NCI-H446 treated with DMSO at 0.1 percent for 48 hours (cell line): ENCODE measurements at regions not wholly inside any gene's neighbourhood (a gene's known extent, or its start where the extent isn't known, plus 50 kb on each side); places are given as distances from the start of the nearest gene placed in this dataset.
A peak's percentile ranks its signal among the peaks of the same experiment; 100 is the strongest.

ENCODE experiments used
- DNase-seq: peaks from one replicate; lab custom pipeline; 2025; lab: John Stamatoyannopoulos, UW

- DNase-seq = no peak
Measured at GRCh38 chr17:71398800-71399219, 722.0 kb upstream of the SOX9 start.

- no peak for DNase-seq
Measured at GRCh38 chr17:71399221-71399620, 721.6 kb upstream of the SOX9 start.

- no peak for DNase-seq
Measured at GRCh38 chr17:71399649-71400048, 721.2 kb upstream of the SOX9 start.

- DNase-seq = no peak
Measured at GRCh38 chr17:71402007-71402406, 718.8 kb upstream of the SOX9 start.

DNA sequence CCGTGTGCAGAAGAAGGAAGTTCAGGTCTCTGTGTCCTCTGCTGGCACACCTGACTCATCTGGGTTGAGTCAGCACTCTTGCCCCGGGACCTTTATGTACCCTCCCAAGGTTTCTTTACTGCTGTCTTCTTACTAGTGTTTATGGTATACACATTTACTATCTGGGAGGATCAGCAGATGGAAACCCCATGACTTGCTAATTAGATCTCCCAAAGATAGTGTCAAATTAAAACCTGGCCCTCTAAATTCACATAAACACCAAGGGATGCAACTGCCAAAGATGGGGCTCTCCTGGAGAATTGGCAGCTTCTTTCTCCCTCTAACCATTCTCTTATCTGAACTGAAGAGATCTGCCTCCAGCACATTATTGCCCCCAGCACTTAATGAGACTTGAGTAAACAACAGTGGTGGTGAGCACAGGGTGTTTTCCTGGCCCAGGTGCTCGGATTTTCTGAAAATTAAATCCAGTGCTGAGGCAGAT is 718.1 kb upstream of the SOX9 start:
- DNase-seq = no peak

DNA sequence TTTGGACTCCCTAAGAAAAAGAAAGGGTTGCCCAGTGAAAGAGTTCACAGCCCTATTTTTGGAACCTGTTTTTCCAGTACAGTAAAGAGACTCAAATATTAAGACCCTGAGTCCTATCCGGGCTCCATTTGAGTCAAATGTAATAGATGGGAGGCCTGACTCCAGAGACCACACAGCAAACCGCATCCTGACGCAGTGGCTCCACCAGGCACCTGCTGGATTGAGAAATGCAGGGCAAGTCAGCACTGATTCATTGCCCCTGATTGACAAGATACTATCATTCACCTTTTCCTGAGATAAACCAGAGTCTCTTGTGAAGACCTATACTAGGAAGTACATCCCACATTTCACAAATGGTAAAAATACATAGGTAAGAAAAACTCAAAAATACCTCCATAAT is 715.7 kb upstream of the SOX9 start:
- DNase-seq = no peak

GRCh38 chr17:71407981-71408380 is 712.8 kb upstream of the SOX9 start:
- no peak for DNase-seq

GRCh38 chr17:71409137-71409536 is 711.7 kb upstream of the SOX9 start:
- DNase-seq = no peak

GRCh38 chr17:71409712-71410111 is 711.1 kb upstream of the SOX9 start:
- no peak for DNase-seq

GRCh38 chr17:71412803-71413202 is 708.0 kb upstream of the SOX9 start:
- no peak for DNase-seq

- DNase-seq = no peak
Measured at GRCh38 chr17:71413935-71414334, 706.9 kb upstream of the SOX9 start.

DNA sequence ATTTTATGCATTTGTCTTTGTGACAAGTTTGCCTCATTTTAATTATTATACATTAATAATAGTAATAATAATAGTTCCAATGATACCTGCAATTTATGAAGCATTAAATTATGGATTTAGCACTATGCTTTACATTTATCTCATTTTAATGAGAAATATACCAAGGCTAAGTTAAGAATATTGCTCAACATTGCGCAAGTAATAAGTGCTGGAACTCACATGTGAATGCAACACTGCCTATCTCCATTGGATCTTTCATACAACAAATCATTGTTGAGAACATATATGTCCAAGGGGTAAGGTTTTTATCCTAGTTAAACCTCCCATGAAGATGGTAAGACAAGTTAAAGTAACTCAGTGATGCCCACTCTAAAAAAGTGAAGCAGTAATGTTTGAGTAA is 703.7 kb upstream of the SOX9 start:
- DNase-seq = no peak

DNA sequence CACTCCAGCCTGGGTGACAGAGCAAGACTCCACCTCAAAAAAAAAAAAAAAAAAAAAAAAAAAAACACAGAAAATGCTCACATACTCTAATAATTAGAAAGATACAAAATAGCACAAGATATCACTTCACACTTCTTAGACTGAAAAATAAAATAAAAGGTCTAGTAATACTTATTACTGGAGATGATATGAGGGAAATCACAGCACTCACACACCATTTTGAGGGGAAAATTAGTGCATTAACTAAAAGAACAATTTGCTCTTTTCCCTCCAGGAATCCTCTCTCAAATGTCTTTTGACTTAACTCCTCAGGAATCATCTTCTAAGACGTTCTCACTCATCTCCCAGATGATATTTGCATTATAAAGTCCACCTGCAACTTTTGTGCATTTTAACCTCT is 697.9 kb upstream of the SOX9 start:
- no peak for DNase-seq

GRCh38 chr17:71423871-71424546 is 696.8 kb upstream of the SOX9 start:
- DNase-seq = no peak

DNA sequence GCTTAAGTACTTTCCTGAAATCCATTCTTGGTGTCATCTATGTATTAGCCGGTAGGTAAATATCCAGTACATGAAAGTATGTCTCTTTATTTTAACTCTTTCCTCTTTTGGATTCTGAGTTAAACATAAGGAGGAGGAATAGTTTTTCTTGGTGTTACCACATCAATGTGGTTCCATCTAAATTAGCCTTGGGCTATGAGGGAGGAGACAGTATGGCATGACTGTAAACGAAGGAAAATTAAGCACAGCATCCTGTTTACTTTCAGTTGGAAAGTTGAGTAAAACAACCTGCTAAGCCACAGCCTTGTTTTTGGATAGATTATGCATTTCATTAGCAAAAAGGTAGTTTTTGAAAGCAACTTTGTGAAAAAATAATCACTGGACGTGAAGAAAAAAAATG is 693.0 kb upstream of the SOX9 start:
- no peak for DNase-seq

DNA sequence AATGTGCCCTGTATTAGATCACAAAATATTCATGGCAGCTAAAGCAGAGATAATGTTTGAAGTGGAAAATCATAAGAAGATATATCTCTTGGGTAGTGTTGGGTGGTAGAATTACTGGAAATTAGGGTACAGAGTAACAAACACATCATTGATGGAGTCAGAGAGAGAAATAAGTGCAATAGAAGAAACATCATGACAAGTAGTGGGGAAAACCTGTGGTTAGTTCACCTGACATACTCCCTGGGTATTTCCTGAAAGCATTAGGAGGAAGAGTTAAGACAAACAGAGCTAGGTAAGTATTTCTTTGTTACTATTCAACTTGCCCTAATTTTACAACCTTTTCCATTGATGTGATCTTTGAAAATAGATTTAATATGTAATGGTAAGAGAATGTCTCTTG is 691.9 kb upstream of the SOX9 start:
- no peak for DNase-seq

DNA sequence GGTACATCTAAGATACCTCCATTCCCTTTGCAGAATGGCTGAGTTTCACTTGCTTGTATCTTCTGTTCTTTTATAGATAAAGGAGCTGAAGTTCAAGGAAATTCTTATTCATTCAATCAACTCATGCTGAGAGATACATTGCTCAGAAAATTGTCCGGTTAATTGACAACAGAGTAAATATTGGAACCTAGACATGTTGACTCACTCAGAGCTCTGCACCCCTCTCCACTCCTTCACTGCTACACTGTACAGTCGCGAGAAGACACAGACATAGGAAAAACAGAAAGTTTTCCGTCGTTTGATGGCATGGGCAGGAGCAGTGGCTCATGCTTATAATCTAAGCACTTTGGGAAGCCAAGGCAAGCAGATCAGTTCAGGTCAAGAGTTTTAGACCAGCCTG is 690.5 kb upstream of the SOX9 start:
- no peak for DNase-seq

- no peak for DNase-seq
Measured at GRCh38 chr17:71431146-71431545, 689.7 kb upstream of the SOX9 start.

DNA sequence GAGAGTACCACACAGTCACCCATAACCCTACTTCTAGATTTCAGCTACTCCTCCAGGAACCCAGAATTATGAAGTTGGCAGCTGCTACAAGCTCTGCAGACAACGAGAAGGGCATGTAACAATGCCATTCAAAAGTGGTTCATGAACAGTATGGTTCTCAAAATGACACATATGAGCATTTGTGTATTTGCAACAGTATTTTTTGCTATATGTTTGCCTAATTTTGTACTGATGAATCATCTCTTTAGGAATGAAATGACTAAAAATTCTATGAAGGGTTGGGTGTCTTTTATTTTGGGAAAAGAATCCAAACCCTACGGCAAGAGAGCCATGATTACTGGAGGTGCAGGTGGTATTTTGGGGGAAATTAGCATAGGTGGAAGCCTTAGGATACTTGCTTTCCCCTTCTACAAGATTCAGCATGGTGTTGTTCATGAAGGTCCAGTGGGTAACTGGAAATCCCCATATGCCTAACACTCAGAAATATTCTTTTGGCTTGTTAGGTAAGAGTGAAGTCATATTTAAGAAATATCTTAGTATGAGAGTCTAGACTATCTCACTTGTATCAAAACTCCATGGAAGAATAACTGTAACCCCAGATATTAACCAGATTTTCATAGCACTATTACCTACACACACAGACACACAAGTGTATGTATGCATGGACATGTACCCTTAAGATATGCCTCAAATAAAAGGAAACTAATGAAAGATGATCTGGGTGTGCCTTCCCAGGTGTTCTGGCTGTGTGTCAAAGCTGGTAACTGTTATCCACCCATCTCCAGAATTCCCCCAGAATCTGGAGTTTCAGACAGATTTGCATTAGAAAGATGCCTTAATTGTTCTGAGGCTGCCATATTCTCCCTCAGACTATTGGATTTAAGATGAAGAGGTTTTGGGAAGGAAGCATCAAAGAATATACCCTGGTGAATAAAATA is 688.2 kb upstream of the SOX9 start:
- DNase-seq = no peak

GRCh38 chr17:71434716-71435115 is 686.1 kb upstream of the SOX9 start:
- no peak for DNase-seq

DNA sequence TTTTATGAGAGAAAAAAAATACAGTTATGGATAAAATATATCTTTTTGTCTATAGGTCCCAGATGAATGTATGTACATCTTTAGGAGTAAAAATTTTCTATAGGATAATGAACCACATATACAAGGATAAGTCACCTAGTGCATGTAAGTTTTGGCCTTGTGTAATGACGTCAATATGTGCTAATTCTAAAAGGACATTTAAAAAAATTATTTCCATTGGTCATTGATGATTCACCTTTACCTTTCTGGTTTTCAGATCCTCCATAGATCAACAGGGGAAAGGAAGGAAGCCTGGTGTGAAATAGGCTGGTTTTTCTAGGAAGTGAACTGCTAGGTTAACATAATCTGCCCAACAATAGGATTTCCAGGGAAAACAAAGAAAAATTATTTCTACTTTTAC is 684.3 kb upstream of the SOX9 start:
- no peak for DNase-seq

GRCh38 chr17:71437166-71437565 is 683.7 kb upstream of the SOX9 start:
- no peak for DNase-seq

DNA sequence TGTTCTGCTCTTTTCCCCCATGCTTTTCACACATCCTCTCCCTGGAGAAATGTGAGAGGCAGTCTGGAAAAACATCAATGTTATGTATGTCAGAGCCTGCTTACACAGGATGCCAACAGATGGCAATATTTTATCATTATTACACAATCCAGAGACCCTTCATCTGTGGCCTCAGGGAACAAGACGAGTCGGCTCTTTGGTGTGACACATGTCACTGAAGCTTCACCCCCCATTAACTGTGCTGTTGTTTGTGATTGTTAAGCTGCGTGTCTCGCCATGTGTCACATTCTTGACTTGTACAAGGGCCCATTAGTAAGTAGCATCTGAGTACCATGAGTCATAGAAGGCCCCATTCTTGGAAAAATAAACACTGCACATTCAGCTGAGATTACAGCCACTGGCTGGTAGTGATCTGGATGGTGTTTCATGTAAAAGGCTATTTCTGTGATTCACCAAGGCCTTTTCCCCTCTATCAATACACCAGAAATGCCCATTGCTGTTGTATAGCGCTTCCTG is 682.1 kb upstream of the SOX9 start:
- DNase-seq = peak; percentile 62
